Endodermal cell (in vitro differentiated cells): ENCODE measurements at regions not wholly inside any gene's neighbourhood (a gene's known extent, or its start where the extent isn't known, plus 50 kb on each side); places are given as distances from the start of the nearest gene placed in this dataset.

Experiments
- DNase-seq: peaks from one replicate; pipeline ENCODE4 v3.0.0-alpha.2; 2017
- H3K27ac ChIP-seq: 2 replicates; pipeline ENCODE4 v1.5.1; 2013; ENCODE audit warnings: mild to moderate bottlenecking, low read depth, low read length, moderate library complexity
- H3K27me3 ChIP-seq: 2 replicates; pipeline ENCODE4 v1.6.1; 2013; ENCODE audit warnings: mild to moderate bottlenecking, low read length, moderate library complexity; ENCODE audit not compliant: insufficient read depth, control insufficient read depth, poor library complexity, severe bottlenecking
- H3K36me3 ChIP-seq: 2 replicates; pipeline ENCODE4 v1.7.0; 2013; ENCODE audit warnings: mild to moderate bottlenecking, low read length, moderate library complexity; ENCODE audit not compliant: control insufficient read depth, insufficient read depth
- H3K4me1 ChIP-seq: one replicate; pipeline ENCODE4 v1.7.0; 2013; ENCODE audit warnings: low read length; ENCODE audit not compliant: control insufficient read depth, insufficient read depth
- H3K4me3 ChIP-seq: 2 replicates; pipeline ENCODE4 v1.5.1; 2013; ENCODE audit warnings: mild to moderate bottlenecking, low read length, moderate library complexity
- H3K9ac ChIP-seq: 2 replicates; pipeline ENCODE4 v1.6.1; 2013; ENCODE audit warnings: mild to moderate bottlenecking, low read length, moderate library complexity; ENCODE audit not compliant: poor library complexity, severe bottlenecking; ENCODE audit errors: extremely low read depth
- H3K9me3 ChIP-seq: 2 replicates; pipeline ENCODE4 v1.6.1; 2013; ENCODE audit warnings: mild to moderate bottlenecking, low read length, moderate library complexity; ENCODE audit not compliant: control insufficient read depth
- H3K27ac Mint-ChIP-seq: 2 replicates; pipeline ENCODE4 v1.8.0; 2020; ENCODE audit warnings: mixed read lengths
- H3K27me3 Mint-ChIP-seq: 2 replicates; pipeline ENCODE4 v1.8.0; 2021; ENCODE audit warnings: mild to moderate bottlenecking, mixed read lengths; ENCODE audit not compliant: insufficient read depth
- H3K36me3 Mint-ChIP-seq: 2 replicates; pipeline ENCODE4 v1.8.0; 2020; ENCODE audit warnings: low read depth, mixed read lengths
- H3K4me1 Mint-ChIP-seq: 2 replicates; pipeline ENCODE4 v1.8.0; 2020; ENCODE audit warnings: mixed read lengths
- H3K4me3 Mint-ChIP-seq: 2 replicates; pipeline ENCODE4 v1.8.0; 2020; ENCODE audit warnings: mild to moderate bottlenecking, moderate library complexity, mixed read lengths
- H3K9me3 Mint-ChIP-seq: 2 replicates; pipeline ENCODE4 v1.8.0; 2020; ENCODE audit warnings: mild to moderate bottlenecking, mixed read lengths
- WGBS, 2 experiments: methylation state at CpG; one replicate each; pipeline versions ENCODE4 v1.1.5 to v1.1.7; 2013; ENCODE audit warnings: missing lambda C conversion rate in 2 of 2, mixed read lengths in 1 of 2; ENCODE audit not compliant: insufficient coverage in 1 of 2, insufficient read length in 1 of 2; 5-methylcytosine and 5-hydroxymethylcytosine counted together
- TF ChIP-seq, protein P1 (sequence below): fragments of 200-600 bp; sonication (generic); conservative IDR thresholded peaks from 2 replicates; pipeline ENCODE4 v1.5.0; 2021; ENCODE audit warnings: antibody characterized with exemption, mild to moderate bottlenecking

DNA sequence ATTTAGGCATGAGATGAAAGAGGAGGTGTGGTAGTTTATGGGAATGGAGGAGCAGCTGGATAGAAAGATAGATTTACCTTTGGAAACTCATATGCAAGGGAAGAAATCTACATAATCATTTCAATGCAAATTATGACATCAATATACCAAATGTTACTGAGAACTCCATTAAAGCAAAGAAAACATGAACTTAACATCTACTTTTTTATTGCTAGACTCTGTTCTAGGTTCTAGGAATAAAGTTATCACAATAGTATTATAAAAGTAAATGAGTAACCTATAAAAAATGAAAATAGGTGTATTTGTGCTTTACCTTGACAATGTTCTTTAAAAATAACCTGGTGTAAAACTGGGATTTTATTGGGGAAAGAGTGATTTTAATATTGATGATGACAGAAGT is 221.6 kb upstream of the SLIT2 start:
- H3K9me3 Mint-ChIP-seq, result no peaks in the 10 kb centered on the region
- no peak overlapping the region for H3K27ac Mint-ChIP-seq
- H3K4me3 ChIP-seq, result no peak overlapping the region
- no peak overlapping the region for H3K4me3 Mint-ChIP-seq
- H3K27me3 ChIP-seq, result no peaks in the 10 kb centered on the region
- no peaks in the 10 kb centered on the region for H3K27me3 Mint-ChIP-seq
- H3K36me3 ChIP-seq, result no peaks in the 10 kb centered on the region
- TF ChIP-seq, protein P1, sequence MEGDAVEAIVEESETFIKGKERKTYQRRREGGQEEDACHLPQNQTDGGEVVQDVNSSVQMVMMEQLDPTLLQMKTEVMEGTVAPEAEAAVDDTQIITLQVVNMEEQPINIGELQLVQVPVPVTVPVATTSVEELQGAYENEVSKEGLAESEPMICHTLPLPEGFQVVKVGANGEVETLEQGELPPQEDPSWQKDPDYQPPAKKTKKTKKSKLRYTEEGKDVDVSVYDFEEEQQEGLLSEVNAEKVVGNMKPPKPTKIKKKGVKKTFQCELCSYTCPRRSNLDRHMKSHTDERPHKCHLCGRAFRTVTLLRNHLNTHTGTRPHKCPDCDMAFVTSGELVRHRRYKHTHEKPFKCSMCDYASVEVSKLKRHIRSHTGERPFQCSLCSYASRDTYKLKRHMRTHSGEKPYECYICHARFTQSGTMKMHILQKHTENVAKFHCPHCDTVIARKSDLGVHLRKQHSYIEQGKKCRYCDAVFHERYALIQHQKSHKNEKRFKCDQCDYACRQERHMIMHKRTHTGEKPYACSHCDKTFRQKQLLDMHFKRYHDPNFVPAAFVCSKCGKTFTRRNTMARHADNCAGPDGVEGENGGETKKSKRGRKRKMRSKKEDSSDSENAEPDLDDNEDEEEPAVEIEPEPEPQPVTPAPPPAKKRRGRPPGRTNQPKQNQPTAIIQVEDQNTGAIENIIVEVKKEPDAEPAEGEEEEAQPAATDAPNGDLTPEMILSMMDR, result no peak
- no peaks in the 10 kb centered on the region for H3K36me3 Mint-ChIP-seq
- H3K27ac ChIP-seq, result no peak overlapping the region
- no peaks in the 10 kb centered on the region for H3K4me1 Mint-ChIP-seq
- no peaks in the 10 kb centered on the region for H3K9me3 ChIP-seq
- DNase-seq, result no peak
- H3K9ac ChIP-seq, result no peak overlapping the region
- H3K4me1 ChIP-seq, result no peaks in the 10 kb centered on the region

DNA sequence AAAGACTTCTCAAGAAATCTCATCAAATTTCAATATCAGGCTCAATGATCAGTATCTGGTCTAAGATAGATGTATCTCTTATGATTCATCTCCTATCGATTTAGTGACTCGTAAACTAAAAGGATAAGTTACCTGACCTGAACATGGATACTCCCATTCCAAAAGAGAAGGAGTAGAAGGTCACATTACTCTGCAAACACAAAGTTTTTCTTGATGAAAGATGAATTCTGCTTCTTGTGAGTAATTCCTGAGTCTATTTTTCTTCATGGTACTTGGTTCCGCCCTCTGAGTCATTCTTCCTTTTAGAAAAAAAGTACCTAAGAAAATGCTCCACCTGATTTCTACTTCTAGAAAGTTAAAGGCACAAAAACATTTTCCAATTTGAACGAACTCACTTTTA is 223.1 kb upstream of the SLIT2 start:
- TF ChIP-seq, protein P1, result no peak
- no peak overlapping the region for H3K4me3 Mint-ChIP-seq
- no peaks in the 10 kb centered on the region for H3K4me1 Mint-ChIP-seq
- no peaks in the 10 kb centered on the region for H3K36me3 Mint-ChIP-seq
- Histone ChIP-seq H3K9me3 (no peaks in the 10 kb centered on the region), H3K27me3 (no peaks in the 10 kb centered on the region), H3K4me3 (no peak overlapping the region), H3K4me1 (no peaks in the 10 kb centered on the region), H3K36me3 (no peaks in the 10 kb centered on the region), H3K9ac (no peak overlapping the region), H3K27ac (no peak overlapping the region)
- WGBS, 2 experiments, result 86 to 93% methylated on average over 3 to 4 of the region's 4 CpGs
- peaks cover 4% of the 10 kb centered on the region for H3K9me3 Mint-ChIP-seq
- no peaks in the 10 kb centered on the region for H3K27me3 Mint-ChIP-seq
- DNase-seq, result no peak
- no peak overlapping the region for H3K27ac Mint-ChIP-seq

DNA sequence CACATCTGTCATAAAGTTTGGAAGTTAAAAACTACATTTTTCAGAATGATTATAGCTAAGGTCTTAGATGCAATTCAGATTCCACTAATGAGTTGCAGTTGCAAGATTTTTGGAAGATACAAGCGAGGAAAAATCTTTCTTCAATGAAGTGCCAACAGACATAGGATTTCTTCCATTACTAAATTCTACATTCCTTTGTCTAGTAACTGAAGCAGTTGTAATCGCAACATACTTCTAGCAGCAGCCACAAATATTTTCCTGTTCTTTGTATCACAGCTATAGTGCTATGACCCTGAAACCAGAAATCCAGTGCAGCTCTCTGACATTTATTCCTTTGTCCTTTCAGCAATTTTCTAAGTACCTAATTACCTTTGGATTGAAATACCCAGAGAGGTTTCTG is 225.2 kb upstream of the SLIT2 start:
- no peak overlapping the region for H3K27ac Mint-ChIP-seq
- Histone ChIP-seq H3K4me1 (no peaks in the 10 kb centered on the region), H3K4me3 (no peak overlapping the region), H3K9ac (no peak overlapping the region), H3K36me3 (no peaks in the 10 kb centered on the region), H3K27ac (no peak overlapping the region), H3K9me3 (no peaks in the 10 kb centered on the region), H3K27me3 (no peaks in the 10 kb centered on the region)
- no peaks in the 10 kb centered on the region for H3K36me3 Mint-ChIP-seq
- no peaks in the 10 kb centered on the region for H3K27me3 Mint-ChIP-seq
- H3K4me1 Mint-ChIP-seq, result no peaks in the 10 kb centered on the region
- no peak overlapping the region for H3K4me3 Mint-ChIP-seq
- no peak for DNase-seq
- WGBS, 2 experiments, result 78 to 90% methylated on average over 1 to 2 of the region's 2 CpGs
- TF ChIP-seq, protein P1, result no peak
- H3K9me3 Mint-ChIP-seq, result peaks cover 8% of the 10 kb centered on the region
